Colon (tissue), 2 donors: ENCODE measurements at regions not wholly inside any gene's neighbourhood (a gene's known extent, or its start where the extent isn't known, plus 50 kb on each side); places are given as distances from the start of the nearest gene placed in this dataset.
"Not testable (repeated sequence)": the region's sequence is repeated elsewhere in the genome, so short reads cannot be mapped to it uniquely, and the experiment has no call there.

Source experiments
- FAIRE-seq: peaks from 2 replicates; lab custom pipeline; 2012; peaks lifted over from hg19 to GRCh38; lab: Jason Lieb, UNC
- donor health status: control.
- donor health status: control.

GRCh38 chr13:78540058-78540457 lies 63.3 kb downstream of the POU4F1 start:
- FAIRE-seq, result no peak

- not testable (repeated sequence) for FAIRE-seq
Measured at GRCh38 chr13:78526044-78526443, 77.3 kb downstream of the POU4F1 start.

- no peak for FAIRE-seq
Measured at GRCh38 chr13:78524936-78525335, 78.4 kb downstream of the POU4F1 start.

- FAIRE-seq, result no peak
Measured at GRCh38 chr13:78521091-78521490, 82.3 kb downstream of the POU4F1 start.

- no peak for FAIRE-seq
Measured at GRCh38 chr13:78520425-78520824, 82.9 kb downstream of the POU4F1 start.

- not testable (repeated sequence) for FAIRE-seq
Measured at GRCh38 chr13:78518482-78518881, 84.9 kb downstream of the POU4F1 start.

- FAIRE-seq, result no peak
Measured at GRCh38 chr13:78499802-78500201, 103.5 kb downstream of the POU4F1 start.

GRCh38 chr13:78497702-78498355 lies 105.5 kb downstream of the POU4F1 start:
- FAIRE-seq, result no peak

GRCh38 chr13:78491978-78492377 lies 111.4 kb downstream of the POU4F1 start:
- no peak for FAIRE-seq

- FAIRE-seq, result not testable (repeated sequence)
Measured at GRCh38 chr13:78490225-78490624, 113.1 kb downstream of the POU4F1 start.

- peak; percentile 21 for FAIRE-seq
Measured at GRCh38 chr13:78487707-78488106, 115.6 kb downstream of the POU4F1 start.

GRCh38 chr13:78485803-78486202 lies 117.5 kb downstream of the POU4F1 start:
- FAIRE-seq, result no peak

GRCh38 chr13:78478183-78478582 lies 125.2 kb downstream of the POU4F1 start:
- no peak for FAIRE-seq

GRCh38 chr13:78476910-78477309 lies 126.4 kb downstream of the POU4F1 start:
- no peak for FAIRE-seq

GRCh38 chr13:78468621-78469020 lies 134.7 kb downstream of the POU4F1 start:
- no peak for FAIRE-seq

GRCh38 chr13:78465250-78465649 lies 138.1 kb downstream of the POU4F1 start:
- no peak for FAIRE-seq

- no peak for FAIRE-seq
Measured at GRCh38 chr13:78460176-78460575, 143.2 kb downstream of the POU4F1 start.

- no peak for FAIRE-seq
Measured at GRCh38 chr13:78443839-78444238, 159.5 kb downstream of the POU4F1 start.

GRCh38 chr13:78437781-78438180 lies 165.6 kb downstream of the POU4F1 start:
- no peak for FAIRE-seq

GRCh38 chr13:78436311-78436710 lies 167.0 kb downstream of the POU4F1 start:
- no peak for FAIRE-seq

GRCh38 chr13:78431328-78431727 lies 172.0 kb downstream of the POU4F1 start:
- FAIRE-seq, result no peak

- no peak for FAIRE-seq
Measured at GRCh38 chr13:78430811-78431210, 172.5 kb downstream of the POU4F1 start.

- no peak for FAIRE-seq
Measured at GRCh38 chr13:78430166-78430791, 173.1 kb downstream of the POU4F1 start.

- no peak for FAIRE-seq
Measured at GRCh38 chr13:78428646-78429045, 174.7 kb downstream of the POU4F1 start.
